ENCODE measurements at regions not wholly inside any gene's neighbourhood (a gene's known extent, or its start where the extent isn't known, plus 50 kb on each side); places are given as distances from the start of the nearest gene placed in this dataset.

DNA sequence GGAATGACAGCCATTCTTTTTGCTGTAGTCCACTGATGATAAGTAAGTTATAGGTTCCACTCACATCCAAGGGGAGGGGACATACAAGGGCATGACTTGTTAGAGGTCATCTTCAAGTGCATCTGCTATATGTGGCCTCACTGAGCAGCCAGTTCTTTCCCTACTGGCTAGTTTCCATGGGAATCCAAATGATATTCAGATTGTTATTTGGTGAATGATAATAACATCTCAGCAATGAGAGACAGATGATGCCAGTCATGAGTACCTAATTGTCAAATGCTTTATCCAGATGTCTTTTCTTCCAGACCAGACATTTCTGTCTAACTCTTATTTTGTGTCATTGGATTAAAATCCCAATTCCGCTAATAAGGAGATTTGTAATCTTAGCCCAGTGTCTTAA lies 460.4 kb upstream of the BOD1L1 start (continued):
- no peak for TF ChIP-seq STAT1 (IDR thresholded peaks at IDR 0.05; ENCODE audit: unreplicated experiment)
- no peak for TF ChIP-seq ETS1 (IDR thresholded peaks at IDR 0.05)
- TF ChIP-seq CREB1 (CRISPR knock-in tag; IDR thresholded peaks at IDR 0.05; ENCODE audit: low read depth), result no peak

DNA sequence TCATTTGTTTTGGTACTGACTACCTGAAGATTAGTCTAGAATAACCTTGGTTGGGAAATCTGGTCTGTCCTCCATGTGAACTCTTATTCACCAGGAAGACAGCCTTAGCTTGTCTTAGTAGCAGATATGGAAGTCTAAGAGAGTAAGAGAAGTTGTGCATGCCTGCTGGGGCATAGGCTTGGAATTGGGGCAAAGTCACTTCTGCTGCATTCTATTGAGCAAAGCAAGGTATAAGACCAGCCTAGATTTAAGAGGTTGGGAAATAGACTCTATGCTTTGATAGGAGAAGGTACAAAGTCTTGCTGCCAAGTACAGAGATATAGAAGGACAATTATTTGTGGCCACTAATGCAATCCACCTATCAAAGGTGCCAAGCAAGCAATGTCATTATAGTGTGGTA lies 464.0 kb upstream of the BOD1L1 start:
- no peaks in the 10 kb centered on the region; the same call in 1 of the 2 replicates for H3K36me3 ChIP-seq (ENCODE audit: insufficient read depth)
- no peak for DNase-seq (ENCODE audit: low spot score)
- H3F3A ChIP-seq (replicated peaks; ENCODE audit: low read depth), result no peaks in the 10 kb centered on the region

DNA sequence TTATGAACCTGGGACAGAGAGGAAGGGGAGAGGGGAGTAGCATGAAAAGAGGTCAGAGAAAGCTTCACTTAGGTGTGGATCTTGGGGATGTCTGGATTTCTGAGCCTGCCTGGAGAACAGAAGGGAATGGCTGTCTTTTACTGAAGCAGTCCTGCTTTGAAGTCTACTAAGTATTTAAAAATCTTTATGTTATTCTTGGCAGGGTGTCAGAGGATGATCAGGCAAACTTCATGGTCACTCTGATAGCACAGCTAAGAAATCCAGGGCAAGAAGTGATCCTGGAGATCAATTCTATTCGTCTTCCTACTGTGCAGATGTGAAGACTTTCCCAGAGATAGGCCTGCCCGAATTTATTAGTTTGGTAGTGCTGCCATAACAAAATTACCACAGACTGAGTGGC lies 464.4 kb upstream of the BOD1L1 start:
- Histone ChIP-seq H3K4me2 (no peak overlapping the region), H3K79me2 (replicated peaks; ENCODE audit: insufficient read depth) (no peaks in the 10 kb centered on the region), H3K4me1 (ENCODE audit: insufficient read depth) (peaks cover 10% of the 10 kb centered on the region; the same call in 1 of the 2 replicates), H3K27ac (ENCODE audit: low read depth) (no peak overlapping the region), H3K27me3 (ENCODE audit: insufficient read depth) (no peaks in the 10 kb centered on the region), H3K9me2 (ENCODE audit: insufficient read depth) (peaks cover 17% of the 10 kb centered on the region), H3K4me3 (no peak overlapping the region), H2AFZ (no peak overlapping the region), H3K36me3 (ENCODE audit: insufficient read depth) (no peaks in the 10 kb centered on the region; the same call in 1 of the 2 replicates), H4K20me1 (replicated peaks; ENCODE audit: insufficient read depth) (no peaks in the 10 kb centered on the region), H3F3A (replicated peaks; ENCODE audit: low read depth) (no peaks in the 10 kb centered on the region)
- 0 out of 3 replicates have a peak, but pooled peaks cover 3% of the 10 kb centered on the region for H3K9me3 Mint-ChIP-seq
- DNase-seq (ENCODE audit: low spot score) (no peak), ATAC-seq (no peak)
- no peak overlapping the region for H3K27ac Mint-ChIP-seq
- H3K27me3 Mint-ChIP-seq (ENCODE audit: insufficient read depth, low read depth, poor library complexity), result no peaks in the 10 kb centered on the region
- H3K4me3 Mint-ChIP-seq, result no peak overlapping the region
- H3K4me1 Mint-ChIP-seq, result peaks cover 5% of the 10 kb centered on the region; the same call in 2 of the 3 replicates
- no peaks in the 10 kb centered on the region for H3K36me3 Mint-ChIP-seq (ENCODE audit: low read depth)
- TF ChIP-seq STAT1 (IDR thresholded peaks at IDR 0.05; ENCODE audit: unreplicated experiment), result no peak
- TF ChIP-seq EZH2 (IDR thresholded peaks at IDR 0.05; ENCODE audit: low read depth, unreplicated experiment), result no peak
- no peak for TF ChIP-seq ZNF114 (CRISPR knock-in tag; IDR thresholded peaks at IDR 0.05)
- no peak for TF ChIP-seq EZH2phosphoT487 (IDR thresholded peaks at IDR 0.05; ENCODE audit: unreplicated experiment)
- TF ChIP-seq, protein P1, sequence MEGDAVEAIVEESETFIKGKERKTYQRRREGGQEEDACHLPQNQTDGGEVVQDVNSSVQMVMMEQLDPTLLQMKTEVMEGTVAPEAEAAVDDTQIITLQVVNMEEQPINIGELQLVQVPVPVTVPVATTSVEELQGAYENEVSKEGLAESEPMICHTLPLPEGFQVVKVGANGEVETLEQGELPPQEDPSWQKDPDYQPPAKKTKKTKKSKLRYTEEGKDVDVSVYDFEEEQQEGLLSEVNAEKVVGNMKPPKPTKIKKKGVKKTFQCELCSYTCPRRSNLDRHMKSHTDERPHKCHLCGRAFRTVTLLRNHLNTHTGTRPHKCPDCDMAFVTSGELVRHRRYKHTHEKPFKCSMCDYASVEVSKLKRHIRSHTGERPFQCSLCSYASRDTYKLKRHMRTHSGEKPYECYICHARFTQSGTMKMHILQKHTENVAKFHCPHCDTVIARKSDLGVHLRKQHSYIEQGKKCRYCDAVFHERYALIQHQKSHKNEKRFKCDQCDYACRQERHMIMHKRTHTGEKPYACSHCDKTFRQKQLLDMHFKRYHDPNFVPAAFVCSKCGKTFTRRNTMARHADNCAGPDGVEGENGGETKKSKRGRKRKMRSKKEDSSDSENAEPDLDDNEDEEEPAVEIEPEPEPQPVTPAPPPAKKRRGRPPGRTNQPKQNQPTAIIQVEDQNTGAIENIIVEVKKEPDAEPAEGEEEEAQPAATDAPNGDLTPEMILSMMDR (conservative IDR thresholded peaks at IDR 0.05; ENCODE audit: low read depth in 2 of 2), result no peak
- no peak for TF ChIP-seq ZNF462 (CRISPR knock-in tag; IDR thresholded peaks at IDR 0.05)
- TF ChIP-seq JUNB (IDR thresholded peaks at IDR 0.05; ENCODE audit: unreplicated experiment), result no peak
- TF ChIP-seq NANOG (IDR thresholded peaks at IDR 0.05; ENCODE audit: borderline replicate concordance), result no peak
- TF ChIP-seq CREB1 (CRISPR knock-in tag; IDR thresholded peaks at IDR 0.05; ENCODE audit: low read depth), result no peak

More for the DNA sequence above, 464.0 kb upstream of the BOD1L1 start:
- Mint-ChIP-seq H3K9me3 (0 out of 3 replicates have a peak, but pooled peaks cover 3% of the 10 kb centered on the region), H3K27ac (no peak overlapping the region), H3K4me3 (no peak overlapping the region), H3K4me1 (peaks cover 5% of the 10 kb centered on the region; the same call in 2 of the 3 replicates), H3K27me3 (ENCODE audit: insufficient read depth, low read depth, poor library complexity) (no peaks in the 10 kb centered on the region), H3K36me3 (ENCODE audit: low read depth) (no peaks in the 10 kb centered on the region)
- Histone ChIP-seq H3K27me3 (ENCODE audit: insufficient read depth) (no peaks in the 10 kb centered on the region), H3K9me2 (ENCODE audit: insufficient read depth) (peaks cover 13% of the 10 kb centered on the region), H2AFZ (no peak overlapping the region), H4K20me1 (replicated peaks; ENCODE audit: insufficient read depth) (no peaks in the 10 kb centered on the region), H3K4me1 (ENCODE audit: insufficient read depth) (peaks cover 10% of the 10 kb centered on the region; the same call in 1 of the 2 replicates), H3K27ac (ENCODE audit: low read depth) (no peak overlapping the region), H3K79me2 (replicated peaks; ENCODE audit: insufficient read depth) (no peaks in the 10 kb centered on the region), H3K4me2 (no peak overlapping the region), H3K4me3 (no peak overlapping the region)
- TF ChIP-seq CREB1 (CRISPR knock-in tag; IDR thresholded peaks at IDR 0.05; ENCODE audit: low read depth) (no peak), ZNF114 (CRISPR knock-in tag; IDR thresholded peaks at IDR 0.05) (no peak), STAT1 (IDR thresholded peaks at IDR 0.05; ENCODE audit: unreplicated experiment) (no peak)
- no peak for ATAC-seq

All from GM23338 (cell line).